Right lobe of liver (tissue), 4 donors: ENCODE measurements at regions not wholly inside any gene's neighbourhood (a gene's known extent, or its start where the extent isn't known, plus 50 kb on each side); places are given as distances from the start of the nearest gene placed in this dataset.

ENCODE experiments used
- POLR2A ChIP-seq: fragments of 450-650 bp; IDR thresholded peaks from one replicate; pipeline ENCODE4 v1.6.1; 2017; ENCODE audit warnings: antibody characterized with exemption, mild to moderate bottlenecking
- TF ChIP-seq, protein P1 (sequence below), 4 donors: fragments of 200-600 bp in 3 of 4; fragments of 450-650 bp in 1 of 4; IDR thresholded peaks; one replicate each; pipeline versions ENCODE4 v1.5.1 to v1.8.0; 2016 to 2022; ENCODE audit warnings: antibody characterized with exemption in 4 of 4, mild to moderate bottlenecking in 2 of 4
- donor health status: DM: no; HTN: no; CAD: no.
- donor health status: DM: no; HTN: no; CAD: no.
- donor health status: DM: no; HTN: yes; CAD: no.

DNA sequence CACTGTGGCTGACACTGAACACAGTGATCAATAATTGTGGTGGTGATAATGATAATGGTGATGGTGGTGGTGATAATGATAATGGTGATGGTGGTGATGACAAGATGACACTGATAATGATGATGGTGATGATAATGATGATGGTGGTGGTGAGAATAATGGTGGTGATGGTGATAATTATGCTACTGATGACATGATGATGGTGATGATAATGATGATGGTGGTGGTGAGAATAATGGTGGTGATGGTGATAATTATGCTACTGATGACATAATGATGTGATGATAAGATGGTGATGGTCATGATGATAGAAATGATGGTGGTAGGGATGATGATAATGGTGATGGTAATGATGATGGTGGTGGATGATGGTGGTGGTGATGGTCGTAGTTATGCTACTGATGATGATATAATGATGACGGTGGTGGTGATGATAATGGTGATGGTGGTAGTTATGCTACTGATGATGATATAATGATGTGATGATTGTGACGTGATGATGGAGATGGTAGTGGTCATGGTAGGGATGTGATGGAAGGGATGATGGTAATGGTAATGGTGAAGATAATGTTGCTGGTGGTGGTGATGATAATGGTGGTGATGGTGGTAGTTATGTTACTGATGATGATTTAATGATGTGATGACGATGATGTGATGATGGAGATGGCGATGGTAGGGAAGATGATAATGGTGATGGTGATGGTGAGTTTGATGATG, 356.5 kb upstream of the CDH4 start:
- TF ChIP-seq, protein P1, sequence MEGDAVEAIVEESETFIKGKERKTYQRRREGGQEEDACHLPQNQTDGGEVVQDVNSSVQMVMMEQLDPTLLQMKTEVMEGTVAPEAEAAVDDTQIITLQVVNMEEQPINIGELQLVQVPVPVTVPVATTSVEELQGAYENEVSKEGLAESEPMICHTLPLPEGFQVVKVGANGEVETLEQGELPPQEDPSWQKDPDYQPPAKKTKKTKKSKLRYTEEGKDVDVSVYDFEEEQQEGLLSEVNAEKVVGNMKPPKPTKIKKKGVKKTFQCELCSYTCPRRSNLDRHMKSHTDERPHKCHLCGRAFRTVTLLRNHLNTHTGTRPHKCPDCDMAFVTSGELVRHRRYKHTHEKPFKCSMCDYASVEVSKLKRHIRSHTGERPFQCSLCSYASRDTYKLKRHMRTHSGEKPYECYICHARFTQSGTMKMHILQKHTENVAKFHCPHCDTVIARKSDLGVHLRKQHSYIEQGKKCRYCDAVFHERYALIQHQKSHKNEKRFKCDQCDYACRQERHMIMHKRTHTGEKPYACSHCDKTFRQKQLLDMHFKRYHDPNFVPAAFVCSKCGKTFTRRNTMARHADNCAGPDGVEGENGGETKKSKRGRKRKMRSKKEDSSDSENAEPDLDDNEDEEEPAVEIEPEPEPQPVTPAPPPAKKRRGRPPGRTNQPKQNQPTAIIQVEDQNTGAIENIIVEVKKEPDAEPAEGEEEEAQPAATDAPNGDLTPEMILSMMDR (IDR thresholded peaks at IDR 0.05), result no peak
- TF ChIP-seq POLR2A, result no peak
